Muscle of back (tissue), 3 donors: ENCODE measurements at regions not wholly inside any gene's neighbourhood (a gene's known extent, or its start where the extent isn't known, plus 50 kb on each side); places are given as distances from the start of the nearest gene placed in this dataset.

Source experiments
- DNase-seq, 3 donors: peaks; one replicate each; pipeline versions ENCODE4 v3.0.0 to v3.0.0-alpha.2; 2013

DNA sequence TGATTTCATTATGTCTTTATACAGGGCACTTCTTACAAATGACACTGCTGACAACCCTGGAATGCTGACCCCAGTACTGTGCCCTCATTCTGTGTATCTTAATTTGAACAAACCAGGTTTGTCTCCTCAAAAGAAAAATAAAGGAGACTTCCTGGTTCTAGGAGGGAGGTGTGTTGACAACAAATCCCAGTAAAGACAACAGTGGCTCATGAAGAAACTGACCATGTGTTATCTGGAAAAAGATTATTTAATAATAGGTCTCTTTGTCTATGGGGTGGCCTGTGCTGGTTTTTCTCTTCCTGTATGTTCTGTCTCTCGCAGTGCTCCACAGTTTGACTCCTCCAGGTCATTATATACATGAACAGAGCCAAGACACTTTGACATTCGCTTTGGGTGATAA is 454.6 kb downstream of the LMO4 start:
- DNase-seq, result no peak

DNA sequence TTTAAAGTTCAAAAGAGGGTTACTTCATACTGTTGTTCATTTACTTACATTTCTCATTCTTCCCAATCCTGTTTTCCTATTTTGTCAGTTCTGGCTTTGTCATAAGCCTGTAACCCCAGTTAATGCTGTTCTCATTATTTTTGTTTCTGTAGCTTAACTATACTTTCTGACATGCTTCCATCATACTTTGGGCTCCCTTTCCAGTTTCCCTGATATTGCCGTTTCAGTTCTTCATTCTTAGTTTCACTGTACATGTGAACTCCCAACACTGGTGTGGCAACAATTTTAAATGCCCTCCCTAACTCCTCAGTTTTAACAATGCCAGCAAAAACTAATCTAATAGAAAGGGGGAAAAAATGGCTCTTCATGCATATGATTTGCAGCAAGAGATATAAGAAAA is 456.7 kb downstream of the LMO4 start:
- DNase-seq, result no peak

DNA sequence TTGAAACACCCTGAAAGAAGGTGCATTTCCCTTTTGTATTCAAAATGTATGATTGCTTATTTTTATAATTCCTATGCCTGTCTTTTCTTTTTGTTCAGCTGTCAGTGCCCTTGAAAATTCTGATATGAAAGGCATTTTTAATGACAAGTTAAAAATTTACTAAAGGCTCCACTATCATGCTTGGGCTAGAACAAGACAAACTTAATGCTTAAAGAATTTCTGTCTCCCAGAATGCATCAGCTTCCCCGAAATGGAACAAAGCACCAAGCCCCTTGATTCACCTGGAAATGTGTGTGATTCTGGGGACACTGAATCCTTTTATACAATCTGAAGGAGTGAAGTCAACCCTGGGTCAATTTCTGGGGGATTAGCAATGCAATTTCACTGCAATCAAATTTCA is 457.5 kb downstream of the LMO4 start:
- no peak for DNase-seq

DNA sequence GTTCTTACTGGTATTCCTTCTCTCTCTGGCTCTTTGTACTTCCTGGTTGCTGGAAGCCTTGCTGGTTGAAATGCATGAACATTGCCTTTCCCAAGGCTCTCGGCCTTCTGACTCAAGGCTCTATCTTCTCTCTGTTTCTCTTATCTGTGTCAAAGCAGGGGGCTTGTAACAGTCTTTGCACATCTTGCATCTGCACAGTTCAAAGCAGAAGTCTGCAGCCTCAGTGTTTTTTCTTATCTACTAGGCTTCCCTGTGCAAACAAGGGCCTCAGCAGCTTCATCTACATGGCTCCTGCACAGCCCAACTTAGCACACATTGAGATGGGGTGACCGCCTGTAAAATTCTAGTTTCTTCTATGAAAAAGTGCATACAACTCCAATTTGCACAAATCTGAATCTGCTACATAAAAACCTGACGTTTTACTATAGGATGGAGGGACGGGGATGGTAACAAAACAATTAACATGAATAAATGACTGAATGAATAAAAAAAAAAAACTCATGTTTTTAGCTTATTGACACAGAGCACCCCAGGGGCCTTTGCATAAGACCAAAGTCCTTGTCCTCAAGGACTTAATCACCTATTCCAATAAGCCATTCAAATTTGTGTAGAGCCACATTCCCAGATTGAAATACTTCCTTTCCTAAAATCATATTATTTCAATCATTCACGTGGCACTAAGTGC is 458.3 kb downstream of the LMO4 start:
- DNase-seq, result no peak

DNA sequence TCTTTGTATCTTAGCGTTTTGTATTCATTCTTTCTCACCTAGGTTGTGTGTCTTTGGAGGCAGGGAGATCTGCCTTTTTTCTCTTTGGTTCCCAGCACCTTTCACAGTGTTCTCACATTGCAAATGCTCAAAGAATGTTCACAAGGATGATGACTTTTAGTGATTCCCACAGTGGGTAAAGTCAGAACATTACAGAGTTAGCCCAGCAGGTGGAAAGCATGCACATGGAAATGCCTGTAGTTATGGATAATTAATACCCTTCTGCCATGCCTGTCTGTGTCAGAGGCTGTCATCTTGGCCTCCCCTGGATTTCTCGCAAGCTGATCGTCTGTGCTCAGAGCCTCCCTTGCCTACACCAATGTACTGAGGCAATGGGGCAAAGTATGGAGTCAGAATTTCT is 458.9 kb downstream of the LMO4 start:
- DNase-seq, result no peak

DNA sequence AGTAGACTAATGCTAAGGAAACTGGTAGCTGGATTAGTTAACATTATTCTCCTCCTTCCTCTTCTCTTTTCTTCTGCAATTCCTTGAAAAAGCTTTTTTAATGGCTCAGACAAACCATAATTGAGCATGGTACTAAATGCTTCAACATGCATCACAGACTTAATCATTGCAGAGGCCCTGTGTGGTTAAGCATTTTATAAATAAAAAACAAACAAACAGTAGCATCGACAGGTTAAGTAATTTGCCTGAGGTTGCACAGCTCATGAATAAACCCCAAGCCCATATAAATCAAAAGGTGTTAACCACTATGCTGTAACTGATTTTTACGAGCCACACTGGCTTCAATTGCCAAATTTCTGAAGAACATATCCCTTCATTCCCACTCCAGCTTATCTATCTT is 462.1 kb downstream of the LMO4 start:
- no peak for DNase-seq

DNA sequence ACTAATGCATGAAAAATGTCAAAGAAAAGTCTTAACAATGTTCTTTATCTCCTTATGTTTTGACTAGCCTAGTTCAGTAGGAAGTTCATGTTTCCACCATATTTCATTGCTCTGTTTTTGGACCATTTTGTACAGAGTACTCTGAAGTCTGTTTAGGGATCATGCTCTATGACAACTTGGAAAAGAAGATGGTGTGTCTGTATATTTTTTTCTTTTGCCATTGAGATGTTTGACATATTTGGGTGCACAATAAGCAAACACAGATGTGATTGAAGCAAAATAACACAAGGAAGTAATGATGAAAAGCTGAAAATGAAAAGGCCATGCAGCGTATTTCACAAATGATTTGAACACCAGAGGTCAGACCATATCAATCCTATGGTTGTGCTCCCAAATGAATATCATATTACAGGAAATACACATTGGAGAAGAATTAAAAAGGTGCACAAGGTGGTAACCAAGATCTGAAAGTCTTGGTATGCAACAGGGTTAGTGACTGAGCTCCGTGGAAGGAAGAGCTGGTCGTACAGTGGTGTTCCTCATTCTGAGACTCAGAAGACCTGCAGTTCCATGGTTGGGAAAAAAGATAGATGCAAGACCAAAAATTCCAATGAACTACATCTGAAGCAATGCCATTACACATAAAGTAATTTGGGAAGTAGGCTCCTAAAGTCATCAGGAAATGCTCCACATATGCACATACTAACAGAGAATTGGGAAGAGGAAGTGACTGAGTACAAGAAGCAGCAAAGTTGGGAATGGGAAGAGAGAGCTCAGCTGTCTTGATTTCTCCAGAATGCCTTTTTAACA is 463.5 kb downstream of the LMO4 start:
- DNase-seq, result no peak

DNA sequence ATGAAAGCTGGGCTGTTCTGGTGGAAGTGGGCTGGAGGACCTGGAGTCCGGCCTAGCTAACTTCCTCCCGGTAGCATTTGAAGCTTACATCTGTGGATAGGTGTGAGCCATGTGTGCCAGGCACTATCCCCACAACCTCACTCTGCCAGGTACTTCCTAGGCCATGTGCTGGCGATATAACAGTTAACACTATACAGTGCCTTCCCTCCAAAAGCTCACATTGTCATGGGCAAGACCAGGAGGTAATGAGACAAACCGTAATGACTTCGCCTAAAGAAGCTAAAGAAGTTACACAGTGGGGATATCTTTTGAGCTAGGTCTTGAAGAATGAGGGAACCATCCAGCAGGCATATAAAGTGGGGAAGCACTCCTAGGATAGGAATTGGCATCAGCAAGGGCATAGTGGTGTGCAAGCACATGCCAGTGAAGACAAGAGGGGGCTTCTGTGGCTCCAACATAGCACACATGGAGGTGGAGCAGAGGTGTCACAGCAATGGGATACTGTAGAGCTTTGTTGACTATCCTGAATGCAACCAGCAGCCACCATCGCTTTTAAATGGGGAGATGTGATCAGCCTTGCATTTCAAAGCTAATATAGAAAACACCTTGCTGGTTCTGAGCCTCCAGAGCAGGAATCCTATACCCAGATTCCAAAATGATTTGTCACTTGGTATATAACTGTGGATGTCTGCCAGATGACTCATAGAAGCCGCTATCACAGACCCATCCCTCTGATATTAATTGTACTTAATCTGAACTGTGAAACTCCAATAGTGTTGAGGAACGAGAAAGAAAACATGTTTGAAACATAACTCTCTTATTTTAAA is 466.3 kb downstream of the LMO4 start:
- peak in 1 of 3 donors; percentile 65 for DNase-seq

DNA sequence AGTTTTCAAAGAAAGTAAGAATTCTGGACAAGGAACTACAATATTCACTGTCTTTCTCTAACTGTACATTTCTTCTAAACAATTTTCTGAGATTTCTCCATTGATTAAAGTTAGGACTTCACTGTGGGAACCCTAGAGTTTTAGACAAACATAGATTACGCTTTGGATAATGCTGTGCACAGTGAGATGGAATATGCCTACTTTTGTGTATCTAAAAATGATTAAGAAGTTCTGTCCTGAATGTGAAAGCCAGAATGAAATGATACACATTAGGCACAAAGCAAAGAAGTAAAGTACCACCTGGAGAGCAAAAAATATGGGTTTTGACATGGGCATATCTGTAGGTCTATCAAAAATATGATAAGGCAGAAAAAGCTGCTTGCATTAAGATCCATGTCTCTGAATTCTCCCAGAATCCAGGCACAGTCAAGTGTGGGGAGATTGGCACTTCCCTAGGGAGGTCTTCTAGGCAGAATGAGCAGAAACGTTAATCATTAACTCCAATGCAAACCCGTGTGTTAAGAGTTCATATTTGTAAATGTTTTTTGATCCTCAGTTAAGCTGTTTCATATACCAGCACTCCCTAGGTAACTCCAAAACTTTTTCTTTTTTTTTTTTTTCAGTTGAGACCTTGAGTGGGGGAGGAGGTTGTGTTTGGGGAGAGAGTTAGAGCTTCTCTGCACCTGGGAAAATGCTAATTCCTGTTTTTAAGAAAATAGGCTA is 467.1 kb downstream of the LMO4 start:
- no peak for DNase-seq

DNA sequence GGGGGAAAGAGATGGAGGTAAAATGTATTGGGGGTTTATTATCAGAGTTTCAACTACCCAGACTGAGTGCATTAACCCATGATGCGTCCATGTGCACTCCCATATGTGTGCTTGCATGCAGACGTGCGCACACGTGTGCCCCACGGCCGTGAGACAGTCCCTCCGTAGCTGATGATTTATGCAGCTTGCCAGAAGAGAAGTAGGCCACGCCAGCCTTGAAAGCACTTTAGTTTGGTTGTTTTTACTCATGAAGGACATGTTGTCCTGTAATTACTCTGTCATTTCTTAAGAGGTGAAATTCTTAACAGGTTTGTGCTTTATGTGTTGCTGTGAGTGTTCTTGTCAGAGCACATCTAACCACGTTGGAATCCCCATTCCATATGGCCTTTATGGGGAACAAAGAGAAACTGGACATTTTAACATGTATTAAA is 467.8 kb downstream of the LMO4 start:
- DNase-seq, result no peak

DNA sequence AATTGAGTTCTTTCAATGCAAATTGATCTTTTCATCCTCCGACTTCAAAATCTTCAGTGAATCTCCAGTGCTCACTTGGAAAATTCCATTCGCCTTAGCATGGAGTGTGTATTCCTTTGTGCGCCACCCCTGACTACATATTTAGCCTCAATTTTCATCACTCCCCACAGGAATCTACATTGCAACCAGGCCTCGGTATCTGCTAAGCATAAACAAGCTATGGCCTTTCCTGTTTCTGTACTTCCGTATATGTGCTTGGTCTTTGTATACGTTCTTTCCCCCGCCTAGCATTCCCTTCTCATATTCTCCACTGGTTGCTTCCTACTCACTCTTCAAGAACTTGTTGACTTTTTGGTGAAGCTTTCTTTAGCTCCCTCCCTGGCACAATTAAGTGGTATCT is 470.8 kb downstream of the LMO4 start:
- no peak for DNase-seq

DNA sequence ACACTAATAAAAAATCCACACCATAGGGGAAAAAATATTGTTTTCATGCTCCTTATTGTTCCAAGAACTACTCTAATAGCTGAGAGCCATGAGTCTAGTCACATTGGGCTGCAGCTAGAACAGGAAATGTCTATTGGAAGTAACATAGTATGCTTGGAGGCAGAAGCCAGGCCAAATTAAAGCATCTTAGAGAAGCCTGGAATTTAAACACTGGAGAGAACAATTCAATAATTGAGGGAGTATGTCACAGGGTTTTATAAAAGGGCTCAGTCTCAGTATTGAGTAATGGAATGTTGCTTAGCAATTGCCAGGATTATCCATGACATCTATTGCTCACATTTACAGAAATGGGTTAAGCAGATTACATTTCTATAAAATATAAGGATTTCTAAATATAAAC is 471.3 kb downstream of the LMO4 start:
- DNase-seq, result no peak

DNA sequence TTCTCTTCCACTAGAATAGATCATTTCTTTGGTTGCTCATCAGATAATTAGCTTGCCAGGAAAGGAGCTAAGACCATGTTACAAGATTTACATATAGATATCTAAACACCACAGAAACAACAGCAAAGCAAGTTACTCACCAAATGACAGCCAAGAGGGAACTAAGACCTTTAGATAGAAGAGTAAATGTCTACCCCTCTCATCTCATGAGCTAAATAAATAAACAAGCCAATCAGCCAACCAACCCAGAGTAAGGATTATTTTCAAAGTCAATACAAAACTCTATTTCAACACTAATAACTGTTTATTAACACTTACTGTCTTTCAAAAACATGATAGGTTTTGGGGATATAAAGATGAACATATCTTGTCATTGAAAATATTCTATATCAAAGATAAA is 474.7 kb downstream of the LMO4 start:
- DNase-seq, result no peak

DNA sequence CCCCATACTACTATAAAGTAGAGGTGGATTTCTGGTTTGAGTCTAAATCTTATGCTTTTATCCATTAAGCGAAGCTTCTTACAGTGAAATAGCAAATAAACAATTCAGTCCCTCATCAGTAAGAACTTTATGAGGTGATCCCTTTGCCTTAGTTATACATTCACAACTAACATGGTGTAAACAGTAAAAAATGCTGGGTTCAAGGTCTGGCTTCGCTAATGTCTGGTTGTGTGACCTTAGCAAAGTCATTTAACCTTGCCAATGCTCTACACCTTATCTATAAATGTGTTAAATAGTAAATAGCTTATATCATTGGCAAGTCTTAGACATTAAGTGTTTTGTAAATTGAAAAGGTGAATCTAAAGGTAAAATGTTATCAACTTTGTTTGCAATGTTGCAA is 475.4 kb downstream of the LMO4 start:
- DNase-seq, result no peak

DNA sequence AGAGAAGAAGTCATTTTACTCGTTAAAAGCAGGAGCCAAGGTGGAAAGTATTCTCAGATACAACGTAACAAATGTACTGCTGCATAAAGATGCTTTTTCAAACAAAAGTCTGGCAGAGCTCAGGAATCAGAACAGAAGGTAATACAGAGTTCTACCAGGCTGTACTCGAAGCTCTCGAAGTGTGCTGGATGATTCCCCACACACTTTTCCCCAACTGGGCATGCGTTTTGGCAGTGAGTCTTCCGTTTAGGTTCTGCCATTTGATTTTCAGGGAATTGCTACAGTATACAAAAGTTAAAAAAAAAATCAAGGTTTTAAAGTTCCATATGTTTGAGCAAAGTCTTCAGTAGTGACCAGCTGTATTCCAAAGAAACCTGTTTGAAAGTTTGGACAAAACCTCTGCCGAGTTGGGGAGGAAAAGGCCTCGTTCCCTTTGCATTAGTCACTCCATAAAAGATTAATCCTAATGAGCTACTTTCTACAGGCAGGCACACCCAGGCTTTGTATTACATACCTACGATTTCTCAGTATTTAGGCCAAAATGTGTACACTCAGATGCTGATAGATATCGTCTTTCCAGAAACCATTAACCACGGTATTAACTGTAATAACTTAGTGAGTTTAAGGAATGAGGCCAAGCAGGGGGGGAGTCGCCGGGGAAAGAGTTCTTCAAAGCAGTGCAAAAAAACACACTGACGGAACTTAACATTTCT is 477.1 kb downstream of the LMO4 start:
- peak; percentile 34 to 66 (median 43) for DNase-seq

DNA sequence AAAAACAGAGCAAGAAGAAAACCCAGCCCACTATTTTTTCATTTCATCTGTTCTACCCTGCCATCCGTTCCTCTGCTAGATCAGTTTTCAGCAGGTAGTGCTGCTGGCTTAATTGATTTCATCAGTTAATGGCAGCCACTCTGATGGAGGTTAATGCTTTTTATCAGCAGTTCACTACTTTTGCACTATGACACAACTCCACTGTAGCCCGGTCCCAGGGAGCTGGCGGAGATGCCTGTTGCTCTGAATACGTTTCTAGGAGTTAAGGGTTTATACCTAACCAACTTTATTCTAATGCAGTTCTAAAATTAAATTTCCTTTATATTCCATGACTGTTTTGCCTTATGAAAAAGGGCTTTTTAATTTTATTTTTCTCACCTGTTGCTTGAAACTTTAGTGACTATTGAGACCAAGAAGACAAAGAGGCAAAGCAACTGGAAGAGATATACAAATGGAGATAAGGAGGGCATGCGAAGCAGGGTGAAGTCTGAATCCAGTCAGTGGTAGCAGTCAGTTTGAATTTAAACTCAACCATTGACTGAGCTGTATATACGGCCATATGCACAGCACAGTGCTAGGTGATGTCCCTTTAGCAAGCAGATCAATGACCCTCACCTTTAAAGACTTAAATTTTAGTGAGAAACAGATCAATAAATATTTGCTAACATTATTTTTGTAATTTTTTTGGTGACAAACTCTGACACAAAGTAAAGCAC is 477.9 kb downstream of the LMO4 start:
- DNase-seq, result no peak

DNA sequence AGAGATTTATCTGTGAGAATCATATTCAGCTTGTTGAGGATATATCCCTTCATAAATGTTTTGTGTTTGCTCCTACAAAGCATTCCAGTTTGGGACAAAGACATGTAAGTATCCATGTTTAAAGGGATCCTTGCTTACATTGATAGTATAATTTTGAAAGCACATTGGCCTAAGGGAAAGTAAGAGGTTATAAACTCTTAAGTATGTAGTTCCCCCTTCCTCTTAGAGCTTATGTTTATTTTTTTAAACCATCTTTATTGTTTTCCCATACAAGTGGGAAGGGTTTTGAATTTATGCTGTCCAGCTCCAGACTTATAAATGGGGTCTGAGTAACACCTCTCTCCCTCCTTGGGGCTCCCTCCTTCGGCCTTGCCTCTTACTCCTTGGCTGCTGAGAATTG is 481.5 kb downstream of the LMO4 start:
- no peak for DNase-seq

DNA sequence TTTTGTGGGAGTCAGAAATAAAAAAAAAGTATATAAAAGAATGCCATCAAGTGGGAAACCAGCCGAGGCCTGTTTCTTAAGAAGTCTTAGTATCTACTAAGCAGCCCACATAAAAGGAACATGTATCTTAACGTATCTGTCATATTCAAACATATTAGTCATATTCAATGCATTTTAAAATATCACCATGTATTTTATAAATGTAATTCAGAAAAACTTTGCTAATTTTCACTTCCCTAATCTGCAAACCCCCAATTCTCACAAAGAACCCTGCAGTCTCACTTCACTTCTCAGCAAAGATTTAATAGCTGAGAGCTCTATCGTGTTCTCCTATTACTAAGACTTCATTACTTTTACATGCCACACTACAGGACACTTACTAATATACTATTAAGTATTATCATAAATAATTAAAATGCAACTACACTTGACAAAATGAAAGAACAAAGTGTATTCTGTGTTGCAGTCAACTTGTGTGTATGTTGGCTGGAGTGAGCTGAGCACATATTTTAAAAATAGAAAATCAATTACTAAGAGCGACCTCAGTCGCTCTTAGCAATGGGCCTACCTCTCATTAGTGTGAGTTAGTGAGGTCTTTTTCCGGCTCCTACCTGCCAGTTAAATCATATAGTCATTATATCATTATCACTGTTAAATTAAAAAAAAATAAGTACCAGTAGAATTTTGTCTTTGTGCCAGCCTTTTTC is 484.3 kb downstream of the LMO4 start:
- DNase-seq, result no peak

DNA sequence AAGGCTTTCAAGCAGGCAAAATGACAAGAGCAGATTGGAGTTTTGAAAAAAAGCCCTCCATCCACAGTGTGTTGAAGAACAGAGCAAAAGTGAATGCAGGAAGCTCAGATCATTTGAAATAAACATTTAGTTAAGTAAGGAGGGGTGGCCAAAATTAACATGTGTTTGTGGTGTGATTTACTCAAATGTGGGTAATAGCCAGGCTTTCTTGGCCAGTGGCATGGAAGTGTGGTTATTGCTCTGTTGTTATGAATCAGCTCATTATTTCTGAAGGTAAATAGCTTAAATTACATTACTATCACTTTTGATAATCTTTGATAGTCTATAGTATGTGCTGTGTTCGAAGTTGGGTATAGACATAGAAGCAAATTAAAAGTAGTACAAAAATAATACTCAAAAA is 485.9 kb downstream of the LMO4 start:
- DNase-seq, result no peak

DNA sequence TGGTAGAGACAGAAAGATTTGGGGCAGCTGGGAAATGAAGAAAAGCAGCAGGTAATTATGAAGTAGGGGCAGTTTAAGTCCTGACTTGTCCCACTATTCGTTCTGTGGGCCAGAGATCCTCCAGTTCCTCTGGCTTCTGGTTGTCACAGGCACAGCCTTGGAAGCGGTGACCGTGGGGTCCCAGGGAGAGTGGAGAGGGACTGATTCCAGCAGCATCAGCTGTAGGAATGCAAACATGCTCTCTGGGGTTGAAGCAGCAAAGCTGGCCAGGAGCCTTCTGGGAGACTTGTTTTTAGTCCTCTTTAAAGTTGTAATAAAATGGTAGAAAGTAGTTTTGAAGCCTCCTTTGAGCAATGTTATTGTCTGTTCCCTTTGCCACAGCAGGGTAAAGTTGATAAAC is 488.0 kb downstream of the LMO4 start:
- peak in 1 of 3 donors; percentile 30 for DNase-seq
